K562 (cell line): ENCODE measurements at regions not wholly inside any gene's neighbourhood (a gene's known extent, or its start where the extent isn't known, plus 50 kb on each side); places are given as distances from the start of the nearest gene placed in this dataset.

Source experiments
- ADNP ChIP-seq: fragments of 200-800 bp; sonication (Bioruptor generic); IDR thresholded peaks from 2 replicates; pipeline ENCODE4 v1.6.1; 2016; ENCODE audit warnings: missing genetic modification characterization, missing compliant biosample characterization
- ARID1B ChIP-seq: fragments of 450-650 bp; IDR thresholded peaks from 2 replicates; pipeline ENCODE4 v1.6.1; 2016; ENCODE audit warnings: antibody characterized with exemption, mild to moderate bottlenecking, inconsistent platforms
- ARNT ChIP-seq, 2 experiments: fragments of 450-650 bp; IDR thresholded peaks; 2 replicates each; pipeline ENCODE4 v1.6.1; 2016; ENCODE audit warnings: mild to moderate bottlenecking in 1 of 2
- ATF4 ChIP-seq: fragments of 450-650 bp; formaldehyde crosslinking; IDR thresholded peaks from 2 replicates; pipeline ENCODE4 v1.4.0; 2022; ENCODE audit warnings: mild to moderate bottlenecking, moderate library complexity
- BCL6 ChIP-seq: fragments of 250-450 bp; sonication (Bioruptor Pico); IDR thresholded peaks from 2 replicates; pipeline ENCODE4 v1.4.0; 2020
- CEBPG ChIP-seq, 3 experiments: fragments of 200-800 bp in 1 of 3; sonication (Bioruptor generic) in 1 of 3; sonication (generic) in 1 of 3; formaldehyde crosslinking in 1 of 3; IDR thresholded peaks in 2 of 3; conservative IDR thresholded peaks in 1 of 3; 2 replicates each; pipeline versions ENCODE4 v1.6.1 to v1.8.0; 2016 to 2022; ENCODE audit warnings: missing compliant biosample characterization in 2 of 3, missing genetic modification characterization in 2 of 3, mild to moderate bottlenecking in 1 of 3, missing genetic modification reagents in 1 of 3
- CHD2 ChIP-seq: IDR thresholded peaks from 2 replicates; pipeline ENCODE4 v1.6.1; 2011; ENCODE audit warnings: low read depth, low read length
- DIDO1 ChIP-seq: fragments of 450-650 bp; IDR thresholded peaks from 2 replicates; pipeline ENCODE4 v1.6.1; 2016; ENCODE audit warnings: low read depth, missing biosample characterization, missing genetic modification characterization
- ELF4 ChIP-seq: fragments of 450-650 bp; formaldehyde crosslinking; IDR thresholded peaks from 2 replicates; pipeline ENCODE4 v1.4.0; 2022; ENCODE audit warnings: missing genetic modification characterization
- ETV6 ChIP-seq, 3 experiments: fragments of 150-350 bp in 1 of 3; sonication (generic) in 1 of 3; formaldehyde crosslinking in 1 of 3; IDR thresholded peaks; 2 replicates each; pipeline versions ENCODE4 v1.6.1 to v1.8.0; 2014 to 2022; ENCODE audit warnings: borderline replicate concordance in 2 of 3, low read depth in 2 of 3, antibody characterized with exemption in 1 of 3, low read length in 1 of 3, mild to moderate bottlenecking in 1 of 3, missing genetic modification reagents in 1 of 3
- FOXM1 ChIP-seq, 2 experiments: fragments of 450-650 bp in 1 of 2; sonication (generic) in 1 of 2; formaldehyde crosslinking in 1 of 2; IDR thresholded peaks; 2 replicates each; pipeline versions ENCODE4 v1.6.1 to v1.9.0; 2017 to 2022; ENCODE audit warnings: low read depth in 2 of 2, mild to moderate bottlenecking in 2 of 2, missing genetic modification reagents in 1 of 2, moderate library complexity in 1 of 2
- HDAC6 ChIP-seq: IDR thresholded peaks from 2 replicates; pipeline ENCODE4 v1.6.1; 2012; ENCODE audit warnings: low read depth, mild to moderate bottlenecking, control low read depth, inconsistent platforms, low read length, moderate library complexity
- HMG20A ChIP-seq: fragments of 450-650 bp; formaldehyde crosslinking; conservative IDR thresholded peaks from 2 replicates; pipeline ENCODE4 v1.4.0; 2020; ENCODE audit warnings: mild to moderate bottlenecking, mixed read lengths
- KLF16 ChIP-seq: IDR thresholded peaks from 2 replicates; pipeline ENCODE4 v1.6.1; 2016; ENCODE audit warnings: antibody characterized with exemption
- L3MBTL2 ChIP-seq: fragments of 450-650 bp; IDR thresholded peaks from 2 replicates; pipeline ENCODE4 v1.6.1; 2016; ENCODE audit warnings: mild to moderate bottlenecking, moderate library complexity
- MAFK ChIP-seq: IDR thresholded peaks from 2 replicates; pipeline ENCODE4 v1.6.1; 2011; ENCODE audit warnings: low read length, improper control_type of control experiment
- MYNN ChIP-seq, 2 experiments: sonication (generic); formaldehyde crosslinking in 1 of 2; IDR thresholded peaks; 2 replicates each; pipeline versions ENCODE4 v1.5.0 to v1.6.1; 2016 to 2020; ENCODE audit warnings: antibody characterized with exemption in 1 of 2, missing genetic modification reagents in 1 of 2
- NR0B1 ChIP-seq: fragments of 450-650 bp; IDR thresholded peaks from one replicate; pipeline ENCODE4 v1.6.1; 2018; ENCODE audit warnings: mild to moderate bottlenecking, moderate library complexity; ENCODE audit not compliant: partially characterized antibody
- POLR2G ChIP-seq: fragments of 200-400 bp; formaldehyde crosslinking; IDR thresholded peaks from 2 replicates; pipeline ENCODE4 v1.6.1; 2017; ENCODE audit warnings: low read depth, mild to moderate bottlenecking, antibody characterized with exemption, low read length, moderate library complexity
- PREB ChIP-seq: sonication (generic); formaldehyde crosslinking; IDR thresholded peaks from 2 replicates; pipeline ENCODE4 v1.8.1; 2023; ENCODE audit warnings: mild to moderate bottlenecking, missing genetic modification reagents
- RFX1 ChIP-seq: fragments of 450-650 bp; IDR thresholded peaks from 2 replicates; pipeline ENCODE4 v1.6.1; 2016; ENCODE audit warnings: mild to moderate bottlenecking, moderate library complexity
- SAFB ChIP-seq: fragments of 200-400 bp; formaldehyde crosslinking; IDR thresholded peaks from 2 replicates; pipeline ENCODE4 v1.6.1; 2017; ENCODE audit warnings: low read depth, low read length, borderline replicate concordance
- SMAD4 ChIP-seq: fragments of 250-450 bp; sonication (Bioruptor Pico); conservative IDR thresholded peaks from 2 replicates; pipeline ENCODE4 v1.8.0; 2021; ENCODE audit warnings: inconsistent platforms, mild to moderate bottlenecking, moderate library complexity
- SMARCA4 ChIP-seq: fragments of 450-650 bp; IDR thresholded peaks from 2 replicates; pipeline ENCODE4 v1.6.1; 2016
- SRSF9 ChIP-seq: fragments of 200-400 bp; formaldehyde crosslinking; IDR thresholded peaks from 2 replicates; pipeline ENCODE4 v1.6.1; 2017; ENCODE audit warnings: low read depth, low read length, borderline replicate concordance
- ZNF316 ChIP-seq: fragments of 450-650 bp; IDR thresholded peaks from 2 replicates; pipeline ENCODE4 v1.6.1; 2016
- ZNF695 ChIP-seq: fragments of 450-650 bp; formaldehyde crosslinking; IDR thresholded peaks from 2 replicates; pipeline ENCODE4 v1.4.0; 2020; ENCODE audit warnings: mild to moderate bottlenecking, moderate library complexity
- ZSCAN32 ChIP-seq: fragments of 450-650 bp; formaldehyde crosslinking; IDR thresholded peaks from 2 replicates; pipeline ENCODE4 v1.4.0; 2020; ENCODE audit warnings: mild to moderate bottlenecking, moderate library complexity

GRCh38 chr2:41922177-41922576 lies 125.6 kb upstream of the PKDCC start (continued):
- peak; percentile 87 for TF ChIP-seq ELF4 (CRISPR knock-in tag)
- no peak for TF ChIP-seq ADNP (tag)
- TF ChIP-seq ARNT (IDR thresholded peaks at IDR 0.05), result 0 out of 4 replicates have a peak, but pooled peaks of 1 of the 2 experiments have one; percentile 67
- TF ChIP-seq SRSF9, result no peak
- 0 out of 2 replicates have a peak, but pooled peaks have one; percentile 16 for TF ChIP-seq RFX1
- no peak for TF ChIP-seq CHD2
- peak; percentile 78; the same call in 1 of the 2 replicates for TF ChIP-seq BCL6 (CRISPR knock-in tag)
- peak; percentile 68 for TF ChIP-seq FOXM1 (IDR thresholded peaks at IDR 0.05; ENCODE audit: low read depth)
- TF ChIP-seq FOXM1 (CRISPR knock-in tag; IDR thresholded peaks at IDR 0.05; ENCODE audit: low read depth), result no peak
- TF ChIP-seq HMG20A (CRISPR knock-in tag), result peak; percentile 93
- TF ChIP-seq ETV6 (IDR thresholded peaks at IDR 0.05; ENCODE audit: borderline replicate concordance in 1 of 2, low read depth in 2 of 2, low read length in 1 of 2), result no peak
- no peak for TF ChIP-seq ETV6 (CRISPR knock-in tag; IDR thresholded peaks at IDR 0.05; ENCODE audit: borderline replicate concordance)
- peak; percentile 40 for TF ChIP-seq MAFK
- TF ChIP-seq MYNN (IDR thresholded peaks at IDR 0.05), result no peak
- no peak for TF ChIP-seq MYNN (CRISPR knock-in tag; IDR thresholded peaks at IDR 0.05)
- TF ChIP-seq KLF16, result peak; percentile 79
- no peak for TF ChIP-seq SAFB
- TF ChIP-seq SMAD4 (CRISPR knock-in tag), result peak; percentile 92
- TF ChIP-seq HDAC6, result no peak
- peak; percentile 92 for TF ChIP-seq ARID1B
- peak; percentile 31; the same call in 1 of the 2 replicates for TF ChIP-seq L3MBTL2
- no peak for TF ChIP-seq PREB
- TF ChIP-seq SMARCA4, result peak; percentile 77
- TF ChIP-seq ZSCAN32 (CRISPR knock-in tag), result no peak
- no peak for TF ChIP-seq DIDO1 (tag)
- no peak for TF ChIP-seq NR0B1
- no peak for TF ChIP-seq POLR2G
- TF ChIP-seq ZNF695 (CRISPR knock-in tag), result no peak
- peak; percentile 78 for TF ChIP-seq ATF4 (CRISPR knock-in tag)
- peak; percentile 69; the same call in 1 of the 2 replicates for TF ChIP-seq ZNF316
- TF ChIP-seq CEBPG (CRISPR knock-in tag; IDR thresholded peaks at IDR 0.05), result peak; percentile 67; the same call in 1 of the 2 replicates
- TF ChIP-seq CEBPG (tag; conservative IDR thresholded peaks at IDR 0.05 in 1 of 2, IDR thresholded peaks at IDR 0.05 in 1 of 2), result no peak
